GM18511 (cell line): ENCODE measurements at regions not wholly inside any gene's neighbourhood (a gene's known extent, or its start where the extent isn't known, plus 50 kb on each side); places are given as distances from the start of the nearest gene placed in this dataset.

Experiments used
- ATAC-seq: cut with Tn5 transposase; IDR thresholded peaks from one replicate; pipeline ENCODE4 v1.9.1; 2021; ENCODE audit warnings: mild to moderate bottlenecking, moderate library complexity; ENCODE audit not compliant: unreplicated experiment

- no peak for ATAC-seq
These were observed 323.4 kb downstream of the CDC14C start for GRCh38 chr7:49247759-49248158.

GRCh38 chr7:49255054-49255453 lies 330.7 kb downstream of the CDC14C start:
- ATAC-seq: no peak

- no peak for ATAC-seq
These were observed 336.2 kb downstream of the CDC14C start for GRCh38 chr7:49260538-49260937.

GRCh38 chr7:49261928-49262327 lies 337.6 kb downstream of the CDC14C start:
- no peak for ATAC-seq

GRCh38 chr7:49264530-49264929 lies 340.2 kb downstream of the CDC14C start:
- ATAC-seq: no peak

- ATAC-seq: no peak
These were observed 349.6 kb downstream of the CDC14C start for GRCh38 chr7:49273897-49274296.

GRCh38 chr7:49279891-49280290 lies 355.5 kb downstream of the CDC14C start:
- no peak for ATAC-seq

- ATAC-seq: no peak
These were observed 363.3 kb downstream of the CDC14C start for GRCh38 chr7:49287653-49288052.

- no peak for ATAC-seq
These were observed 370.3 kb downstream of the CDC14C start for GRCh38 chr7:49294611-49295010.

GRCh38 chr7:49295146-49295545 lies 370.8 kb downstream of the CDC14C start:
- ATAC-seq: no peak

- no peak for ATAC-seq
These were observed 373.6 kb downstream of the CDC14C start for GRCh38 chr7:49297958-49298357.

- ATAC-seq: no peak
These were observed 384.4 kb downstream of the CDC14C start for GRCh38 chr7:49308787-49309186.

- ATAC-seq: no peak
These were observed 395.7 kb downstream of the CDC14C start for GRCh38 chr7:49320083-49320482.

GRCh38 chr7:49321843-49322242 lies 397.5 kb downstream of the CDC14C start:
- ATAC-seq: no peak

- no peak for ATAC-seq
These were observed 398.1 kb downstream of the CDC14C start for GRCh38 chr7:49322476-49322875.

GRCh38 chr7:49324040-49324439 lies 399.7 kb downstream of the CDC14C start:
- ATAC-seq: no peak

GRCh38 chr7:49324707-49325106 lies 400.4 kb downstream of the CDC14C start:
- ATAC-seq: no peak

GRCh38 chr7:49325571-49325970 lies 401.2 kb downstream of the CDC14C start:
- ATAC-seq: no peak

- ATAC-seq: no peak
These were observed 402.8 kb downstream of the CDC14C start for GRCh38 chr7:49327155-49327554.

- no peak for ATAC-seq
These were observed 409.0 kb downstream of the CDC14C start for GRCh38 chr7:49333180-49333881.

GRCh38 chr7:49341849-49342248 lies 417.5 kb downstream of the CDC14C start:
- no peak for ATAC-seq

- no peak for ATAC-seq
These were observed 420.2 kb downstream of the CDC14C start for GRCh38 chr7:49344556-49344955.

- ATAC-seq: no peak
These were observed 422.0 kb downstream of the CDC14C start for GRCh38 chr7:49346195-49346899.
